Chondrocyte (in vitro differentiated cells): ENCODE measurements at regions not wholly inside any gene's neighbourhood (a gene's known extent, or its start where the extent isn't known, plus 50 kb on each side); places are given as distances from the start of the nearest gene placed in this dataset.

Source experiments
- DNase-seq: peaks from one replicate; pipeline ENCODE4 v3.0.0; 2021; ENCODE audit warnings: mixed read lengths, low spot score
- H3K27ac Mint-ChIP-seq: one replicate; pipeline ENCODE4 v1.8.0; 2021; ENCODE audit warnings: mild to moderate bottlenecking, moderate library complexity, mixed read lengths; ENCODE audit not compliant: unreplicated experiment
- H3K27me3 Mint-ChIP-seq: 2 replicates; pipeline ENCODE4 v1.8.0; 2021; ENCODE audit warnings: low read depth, mixed read lengths
- H3K36me3 Mint-ChIP-seq: 2 replicates; pipeline ENCODE4 v1.8.0; 2021; ENCODE audit warnings: low read depth, mixed read lengths
- H3K4me1 Mint-ChIP-seq: 2 replicates; pipeline ENCODE4 v1.8.0; 2021; ENCODE audit warnings: low read depth, mild to moderate bottlenecking, mixed read lengths
- H3K4me3 Mint-ChIP-seq: one replicate; pipeline ENCODE4 v1.8.0; 2021; ENCODE audit warnings: mild to moderate bottlenecking, moderate library complexity, mixed read lengths; ENCODE audit not compliant: unreplicated experiment
- H3K9me3 Mint-ChIP-seq: 2 replicates; pipeline ENCODE4 v1.8.0; 2021; ENCODE audit warnings: low read depth, mixed read lengths
- CTCF ChIP-seq: fragments of 200-600 bp; sonication (generic); IDR thresholded peaks from 2 replicates; pipeline ENCODE4 v1.5.0; 2021; ENCODE audit warnings: antibody characterized with exemption, mild to moderate bottlenecking, moderate library complexity

DNA sequence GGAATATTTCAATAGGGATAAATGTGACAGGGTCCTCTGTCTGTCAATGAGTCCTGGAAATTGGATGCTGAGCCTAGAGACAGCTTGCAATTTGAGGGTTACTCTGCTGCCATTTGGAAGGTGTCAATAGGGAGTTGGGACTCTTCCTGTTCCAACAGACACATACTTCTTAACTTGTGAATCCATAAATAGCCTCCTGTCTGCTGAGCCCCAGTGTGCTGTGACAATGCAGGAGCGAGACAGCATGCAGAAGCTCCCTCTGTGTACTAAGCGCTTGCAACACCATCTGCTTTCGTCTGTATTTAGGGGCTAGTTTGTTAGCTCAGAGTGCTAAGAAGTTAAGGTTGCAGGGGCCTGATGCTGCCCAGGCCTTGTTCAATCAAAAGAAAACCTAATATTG lies 58.5 kb upstream of the GPR12 start:
- no peaks in the 10 kb centered on the region for H3K9me3 Mint-ChIP-seq
- TF ChIP-seq CTCF = no peak

DNA sequence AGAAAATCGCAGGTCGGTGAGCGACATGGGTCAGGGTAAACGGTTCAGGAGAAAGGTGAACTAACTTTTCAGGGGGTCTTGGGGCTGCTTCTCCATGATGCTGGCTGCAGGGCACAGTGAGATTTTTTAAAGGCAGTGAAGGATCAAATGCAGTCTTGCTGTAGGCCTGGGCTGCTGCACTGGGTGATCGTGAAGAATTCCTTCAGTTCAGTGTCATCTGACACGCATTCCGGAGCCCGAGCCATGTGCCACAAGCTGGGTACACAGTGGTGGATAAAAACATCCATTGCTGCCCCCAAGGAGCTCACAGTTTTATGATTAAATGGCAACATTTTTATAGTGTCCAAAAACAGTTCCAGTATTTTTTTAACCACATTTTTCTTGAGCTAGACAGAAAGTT lies 56.3 kb upstream of the GPR12 start:
- H3K27me3 Mint-ChIP-seq = peaks cover 22% of the 10 kb centered on the region
- H3K4me3 Mint-ChIP-seq = no peak overlapping the region
- no peaks in the 10 kb centered on the region for H3K9me3 Mint-ChIP-seq
- DNase-seq = no peak
- peaks cover 12% of the 10 kb centered on the region for H3K4me1 Mint-ChIP-seq
- no peak for TF ChIP-seq CTCF
- H3K27ac Mint-ChIP-seq = peak overlapping the region; percentile 17
- no peaks in the 10 kb centered on the region for H3K36me3 Mint-ChIP-seq

More for the DNA sequence above, 58.5 kb upstream of the GPR12 start:
- no peak overlapping the region for H3K27ac Mint-ChIP-seq
- no peak for DNase-seq
- peaks cover 16% of the 10 kb centered on the region for H3K27me3 Mint-ChIP-seq
- peaks cover 12% of the 10 kb centered on the region for H3K4me1 Mint-ChIP-seq
- H3K36me3 Mint-ChIP-seq = no peaks in the 10 kb centered on the region
- H3K4me3 Mint-ChIP-seq = no peak overlapping the region

- H3K27me3 Mint-ChIP-seq = peaks cover 25% of the 10 kb centered on the region
- no peak for TF ChIP-seq CTCF
These were observed 53.4 kb upstream of the GPR12 start for GRCh38 chr13:26813980-26814348.

DNA sequence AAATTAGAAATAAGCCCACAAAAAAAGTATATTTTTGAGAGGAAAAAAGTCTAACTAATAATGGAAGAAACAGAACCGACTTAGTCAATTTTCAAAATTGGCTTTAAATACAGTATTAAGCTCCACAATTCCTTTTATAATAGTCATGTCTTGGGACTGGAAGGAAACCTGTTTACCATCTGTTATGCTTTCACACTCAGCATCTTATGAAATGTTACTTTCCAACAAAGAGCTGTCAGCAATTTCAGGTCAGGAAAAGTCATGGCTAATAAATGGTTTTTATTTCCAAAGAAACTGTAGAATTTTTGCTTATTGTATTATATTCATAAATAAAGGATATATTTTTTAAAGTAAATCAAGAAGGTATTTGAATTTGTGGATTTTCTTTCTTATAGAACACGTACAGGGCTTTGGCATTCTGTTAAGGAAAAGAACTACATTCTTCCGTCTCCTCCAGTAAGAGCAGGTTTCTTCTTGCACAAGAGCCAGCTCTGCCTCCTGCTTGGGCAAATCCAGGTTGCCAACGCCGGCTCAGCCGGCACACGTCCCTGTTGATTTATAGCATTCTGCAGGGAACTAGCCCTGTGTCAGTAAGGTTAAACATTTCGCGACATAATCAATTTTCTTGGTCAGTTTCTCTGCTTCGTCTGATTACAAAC lies 52.9 kb upstream of the GPR12 start:
- no peak overlapping the region for H3K27ac Mint-ChIP-seq
- H3K4me3 Mint-ChIP-seq = no peak overlapping the region
- peaks cover 12% of the 10 kb centered on the region for H3K4me1 Mint-ChIP-seq
- H3K9me3 Mint-ChIP-seq = no peaks in the 10 kb centered on the region
- no peak for DNase-seq
- H3K36me3 Mint-ChIP-seq = no peaks in the 10 kb centered on the region
- TF ChIP-seq CTCF = no peak
- peaks cover 30% of the 10 kb centered on the region for H3K27me3 Mint-ChIP-seq

More at GRCh38 chr13:26813980-26814348, 53.4 kb upstream of the GPR12 start:
- H3K36me3 Mint-ChIP-seq = no peaks in the 10 kb centered on the region
- peaks cover 12% of the 10 kb centered on the region for H3K4me1 Mint-ChIP-seq
- H3K27ac Mint-ChIP-seq = no peak overlapping the region
- no peak overlapping the region for H3K4me3 Mint-ChIP-seq
- DNase-seq = no peak
- no peaks in the 10 kb centered on the region for H3K9me3 Mint-ChIP-seq

DNA sequence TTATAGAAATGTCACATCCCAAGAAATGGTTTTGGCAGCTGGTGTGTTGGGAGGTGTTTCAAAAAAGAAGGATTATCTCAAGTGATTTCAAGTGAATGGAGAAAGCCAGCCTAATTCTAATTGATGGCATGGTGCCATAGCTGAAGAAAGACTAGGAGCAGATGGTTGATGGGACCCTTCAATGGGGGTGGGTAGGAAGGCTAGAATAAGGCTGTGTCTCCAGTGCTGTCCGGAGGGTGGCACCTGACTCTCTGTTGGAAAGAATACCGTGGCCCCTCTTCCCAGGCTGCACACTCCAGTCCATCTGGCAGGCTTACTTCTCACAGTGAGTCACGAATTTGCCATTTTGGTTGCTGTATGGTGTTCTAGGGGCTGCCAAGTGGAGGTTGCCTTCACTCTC lies 51.0 kb upstream of the GPR12 start:
- DNase-seq = no peak
- TF ChIP-seq CTCF = no peak
- no peaks in the 10 kb centered on the region for H3K36me3 Mint-ChIP-seq
- peaks cover 7% of the 10 kb centered on the region for H3K9me3 Mint-ChIP-seq
- H3K4me1 Mint-ChIP-seq = peaks cover 2% of the 10 kb centered on the region
- H3K4me3 Mint-ChIP-seq = no peak overlapping the region
- H3K27ac Mint-ChIP-seq = no peak overlapping the region
- peaks cover 42% of the 10 kb centered on the region for H3K27me3 Mint-ChIP-seq
